HCT116 (cell line): ENCODE measurements at regions not wholly inside any gene's neighbourhood (a gene's known extent, or its start where the extent isn't known, plus 50 kb on each side); places are given as distances from the start of the nearest gene placed in this dataset.

Source experiments
- ATAC-seq: fragments of 200-7000 bp; cut with Tn5 transposase; 2 replicates; pipeline ENCODE4 v1.9.1; 2020; ENCODE audit warnings: mild to moderate bottlenecking, moderate library complexity
- BruUV-seq: library from RNA; stranded (reverse); fragments of 400-500 nt; replicated peaks from 2 replicates; lab custom pipeline; 2021; lab: Mats Ljungman, UMichigan
- CTCF ChIA-PET: fragments of 300-600 bp; sonication (Branson Sonifier 250); formaldehyde crosslinking; loops from one replicate; lab custom pipeline; 2021; ENCODE audit warnings: antibody characterized with exemption; lab: Charles Lee
- POLR2A ChIA-PET: fragments of 300-600, 350-600 bp; sonication (Branson Sonifier 250); formaldehyde crosslinking; loops from one replicate; lab custom pipeline; 2021; ENCODE audit warnings: antibody characterized with exemption; lab: Charles Lee
- RAD21 ChIA-PET, 2 experiments: fragments of 300-600 bp; sonication (Branson Sonifier 250); formaldehyde crosslinking; loops; one replicate each; lab custom pipeline; 2023; ENCODE audit warnings: low total read pairs in 2 of 2; ENCODE audit not compliant: uncharacterized antibody in 2 of 2, unreplicated experiment in 2 of 2, low non-redundant PET in 1 of 2; lab: Charles Lee
- DNase-seq: peaks from one replicate; pipeline ENCODE4 v3.0.0-alpha.2; 2010; ENCODE audit warnings: low read depth, low spot score
- H2AFZ ChIP-seq: fragments of 200-600 bp; shearing (Covaris generic), sonication (generic); 2 replicates; pipeline ENCODE4 v1.6.1; 2017; ENCODE audit warnings: low read depth, mixed run types, mixed read lengths, antibody characterized with exemption, low read length; ENCODE audit not compliant: poor library complexity, severe bottlenecking
- H3K27ac ChIP-seq: 2 replicates; pipeline ENCODE4 v1.5.1; 2012; ENCODE audit warnings: low read depth, low read length
- H3K27me3 ChIP-seq: fragments of 200-600 bp; sonication (generic); 2 replicates; pipeline ENCODE4 v1.6.1; 2016; ENCODE audit warnings: mixed run types, low read length, mixed read lengths; ENCODE audit not compliant: insufficient read depth
- H3K36me3 ChIP-seq, 2 experiments: fragments of 200-500 bp in 1 of 2; fragments of 200-600 bp in 1 of 2; sonication (Bioruptor generic) in 1 of 2; sonication (generic) in 1 of 2; 2 replicates each; pipeline versions ENCODE4 v1.5.1 to v1.6.1; 2014 to 2016; ENCODE audit warnings: low read length in 2 of 2, inconsistent platforms in 1 of 2, mixed read lengths in 1 of 2, mixed run types in 1 of 2; ENCODE audit not compliant: insufficient read depth in 2 of 2, control insufficient read depth in 1 of 2
- H3K4me1 ChIP-seq, 2 experiments: fragments of 200-600 bp in 1 of 2; sonication (generic) in 1 of 2; 2 replicates each; pipeline versions ENCODE4 v1.5.1 to v1.6.1; 2012 to 2017; ENCODE audit warnings: low read length in 2 of 2, inconsistent platforms in 1 of 2, mild to moderate bottlenecking in 1 of 2, mixed read lengths in 1 of 2, mixed run types in 1 of 2, moderate library complexity in 1 of 2; ENCODE audit not compliant: insufficient read depth in 2 of 2, control insufficient read depth in 1 of 2
- H3K4me2 ChIP-seq: fragments of 200-600 bp; sonication (generic); 2 replicates; pipeline ENCODE4 v1.6.1; 2017; ENCODE audit warnings: mixed run types, low read length, mixed read lengths
- H3K4me3 ChIP-seq, 2 experiments: fragments of 200-600 bp in 1 of 2; sonication (generic) in 1 of 2; replicated peaks in 1 of 2; 2 replicates each; pipeline ENCODE4 v1.5.1; 2011 to 2016; ENCODE audit warnings: low read length in 2 of 2, control low read depth in 1 of 2, low read depth in 1 of 2, mild to moderate bottlenecking in 1 of 2, mixed read lengths in 1 of 2, mixed run types in 1 of 2
- H3K79me2 ChIP-seq: fragments of 200-600 bp; sonication (generic); 2 replicates; pipeline ENCODE4 v1.6.1; 2017; ENCODE audit warnings: mild to moderate bottlenecking, mixed run types, low read length, moderate library complexity, mixed read lengths; ENCODE audit not compliant: insufficient read depth
- H3K9ac ChIP-seq: fragments of 200-600 bp; sonication (generic); 2 replicates; pipeline ENCODE4 v1.6.1; 2016; ENCODE audit warnings: low read length, mixed read lengths
- H3K9me2 ChIP-seq: fragments of 200-600 bp; sonication (generic), shearing (Covaris generic); 2 replicates; pipeline ENCODE4 v1.6.1; 2017; ENCODE audit warnings: mixed run types, mild to moderate bottlenecking, moderate library complexity; ENCODE audit not compliant: insufficient read depth
- H3K9me3 ChIP-seq, 2 experiments: fragments of 200-500 bp in 1 of 2; fragments of 200-600 bp in 1 of 2; sonication (Bioruptor generic) in 1 of 2; sonication (generic) in 1 of 2; 2 replicates each; pipeline ENCODE4 v1.6.1; 2014 to 2017; ENCODE audit warnings: low read length in 2 of 2, mixed read lengths in 2 of 2, inconsistent platforms in 1 of 2, low read depth in 1 of 2, mild to moderate bottlenecking in 1 of 2, mixed run types in 1 of 2, moderate library complexity in 1 of 2; ENCODE audit not compliant: control insufficient read depth in 1 of 2, insufficient read depth in 1 of 2
- H4K20me1 ChIP-seq: fragments of 200-600 bp; sonication (generic), shearing (Covaris generic); 2 replicates; pipeline ENCODE4 v1.6.1; 2017; ENCODE audit warnings: mixed run types, mild to moderate bottlenecking, moderate library complexity; ENCODE audit not compliant: insufficient read depth
- EGR1 ChIP-seq: IDR thresholded peaks from 2 replicates; pipeline ENCODE4 v1.6.1; 2012; ENCODE audit warnings: low read depth
- JUND ChIP-seq: IDR thresholded peaks from 2 replicates; pipeline ENCODE4 v1.6.1; 2012
- SIN3A ChIP-seq: IDR thresholded peaks from 2 replicates; pipeline ENCODE4 v1.6.1; 2012; ENCODE audit warnings: low read depth
- TCF7L2 ChIP-seq: IDR thresholded peaks from 2 replicates; pipeline ENCODE4 v1.7.0; 2011; ENCODE audit warnings: borderline replicate concordance, inconsistent platforms; ENCODE audit not compliant: insufficient read depth, insufficient read length; ENCODE audit errors: extremely low read depth
- intact Hi-C: fragments of 100-400 bp; cut with micrococcal nuclease; formaldehyde crosslinking; loops from 2 replicates; pipeline ENCODE4 v1.10.0; 2022
- TF ChIP-seq, protein P1 (sequence below): IDR thresholded peaks from 2 replicates; pipeline ENCODE4 v1.6.1; 2012; ENCODE audit warnings: low read depth
- TF ChIP-seq, protein P2 (sequence below): IDR thresholded peaks from 2 replicates; pipeline ENCODE4 v1.6.1; 2012

GRCh38 chr15:96153929-96154328 lies 176.6 kb upstream of the NR2F2 start:
- ChIA-PET POLR2A (no interaction called here), RAD21 (no interaction called here)
- no peak for DNase-seq

More at GRCh38 chr15:96153929-96154328, 176.6 kb upstream of the NR2F2 start:
- Histone ChIP-seq H2AFZ (no peak overlapping the region), H4K20me1 (no peaks in the 10 kb centered on the region), H3K9ac (no peak overlapping the region), H3K27me3 (no peaks in the 10 kb centered on the region), H3K79me2 (no peaks in the 10 kb centered on the region), H3K9me3 (no peaks in the 10 kb centered on the region), H3K4me1 (peaks cover 4 to 7% of the 10 kb centered on the region in 2 experiments; a peak in 3 of 4 replicates), H3K4me2 (no peak overlapping the region), H3K36me3 (no peaks in the 10 kb centered on the region), H3K27ac (no peak overlapping the region), H3K4me3 (no peak overlapping the region), H3K9me2 (no peaks in the 10 kb centered on the region)
- no peak for TF ChIP-seq JUND
- no peak for TF ChIP-seq TCF7L2
- no peak for TF ChIP-seq SIN3A
- TF ChIP-seq, protein P1, sequence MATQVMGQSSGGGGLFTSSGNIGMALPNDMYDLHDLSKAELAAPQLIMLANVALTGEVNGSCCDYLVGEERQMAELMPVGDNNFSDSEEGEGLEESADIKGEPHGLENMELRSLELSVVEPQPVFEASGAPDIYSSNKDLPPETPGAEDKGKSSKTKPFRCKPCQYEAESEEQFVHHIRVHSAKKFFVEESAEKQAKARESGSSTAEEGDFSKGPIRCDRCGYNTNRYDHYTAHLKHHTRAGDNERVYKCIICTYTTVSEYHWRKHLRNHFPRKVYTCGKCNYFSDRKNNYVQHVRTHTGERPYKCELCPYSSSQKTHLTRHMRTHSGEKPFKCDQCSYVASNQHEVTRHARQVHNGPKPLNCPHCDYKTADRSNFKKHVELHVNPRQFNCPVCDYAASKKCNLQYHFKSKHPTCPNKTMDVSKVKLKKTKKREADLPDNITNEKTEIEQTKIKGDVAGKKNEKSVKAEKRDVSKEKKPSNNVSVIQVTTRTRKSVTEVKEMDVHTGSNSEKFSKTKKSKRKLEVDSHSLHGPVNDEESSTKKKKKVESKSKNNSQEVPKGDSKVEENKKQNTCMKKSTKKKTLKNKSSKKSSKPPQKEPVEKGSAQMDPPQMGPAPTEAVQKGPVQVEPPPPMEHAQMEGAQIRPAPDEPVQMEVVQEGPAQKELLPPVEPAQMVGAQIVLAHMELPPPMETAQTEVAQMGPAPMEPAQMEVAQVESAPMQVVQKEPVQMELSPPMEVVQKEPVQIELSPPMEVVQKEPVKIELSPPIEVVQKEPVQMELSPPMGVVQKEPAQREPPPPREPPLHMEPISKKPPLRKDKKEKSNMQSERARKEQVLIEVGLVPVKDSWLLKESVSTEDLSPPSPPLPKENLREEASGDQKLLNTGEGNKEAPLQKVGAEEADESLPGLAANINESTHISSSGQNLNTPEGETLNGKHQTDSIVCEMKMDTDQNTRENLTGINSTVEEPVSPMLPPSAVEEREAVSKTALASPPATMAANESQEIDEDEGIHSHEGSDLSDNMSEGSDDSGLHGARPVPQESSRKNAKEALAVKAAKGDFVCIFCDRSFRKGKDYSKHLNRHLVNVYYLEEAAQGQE: no peak
- TF ChIP-seq EGR1: no peak
- TF ChIP-seq, protein P2, sequence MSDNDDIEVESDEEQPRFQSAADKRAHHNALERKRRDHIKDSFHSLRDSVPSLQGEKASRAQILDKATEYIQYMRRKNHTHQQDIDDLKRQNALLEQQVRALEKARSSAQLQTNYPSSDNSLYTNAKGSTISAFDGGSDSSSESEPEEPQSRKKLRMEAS: no peak
- intact Hi-C loops: no loop called here
- no TSS peak for BruUV-seq
- no peak for ATAC-seq
- CTCF ChIA-PET: no interaction called here
